OCI-LY1 (cell line): ENCODE measurements at regions not wholly inside any gene's neighbourhood (a gene's known extent, or its start where the extent isn't known, plus 50 kb on each side); places are given as distances from the start of the nearest gene placed in this dataset.

Experiments
- H2AFZ ChIP-seq: fragments of 200-600 bp; sonication (generic), shearing (Covaris generic); 2 replicates; pipeline ENCODE4 v1.6.0; 2014; ENCODE audit warnings: antibody characterized with exemption, mild to moderate bottlenecking, low read length
- H3F3A ChIP-seq: fragments of 200-600 bp; sonication (generic), shearing (Covaris generic); 2 replicates; pipeline ENCODE4 v1.6.0; 2014; ENCODE audit warnings: mild to moderate bottlenecking, antibody characterized with exemption, low read length, moderate library complexity; ENCODE audit not compliant: insufficient read depth
- H3K27ac ChIP-seq: fragments of 200-600 bp; sonication (generic); 2 replicates; pipeline ENCODE4 v1.5.1; 2014; ENCODE audit warnings: low read length, mixed run types, mild to moderate bottlenecking, low read depth; ENCODE audit not compliant: poor library complexity, severe bottlenecking
- H3K27me3 ChIP-seq: fragments of 200-600 bp; sonication (generic); 2 replicates; pipeline ENCODE4 v1.6.0; 2014; ENCODE audit warnings: antibody characterized with exemption, mild to moderate bottlenecking, low read length, moderate library complexity; ENCODE audit not compliant: insufficient read depth
- H3K36me3 ChIP-seq: fragments of 200-600 bp; sonication (generic); 2 replicates; pipeline ENCODE4 v1.6.1; 2014; ENCODE audit warnings: mild to moderate bottlenecking, antibody characterized with exemption, low read length, moderate library complexity, mixed read lengths; ENCODE audit not compliant: insufficient read depth
- H3K4me1 ChIP-seq: fragments of 200-600 bp; sonication (generic); 2 replicates; pipeline ENCODE4 v1.5.1; 2014; ENCODE audit warnings: mild to moderate bottlenecking, low read length, moderate library complexity; ENCODE audit not compliant: insufficient read depth, severe bottlenecking
- H3K4me2 ChIP-seq: fragments of 200-600 bp; sonication (generic), shearing (Covaris generic); 2 replicates; pipeline ENCODE4 v1.6.1; 2014; ENCODE audit warnings: low read length
- H3K4me3 ChIP-seq: fragments of 200-600 bp; sonication (generic); 2 replicates; pipeline ENCODE4 v1.5.1; 2014; ENCODE audit warnings: low read length, low read depth, mild to moderate bottlenecking, mixed read lengths; ENCODE audit not compliant: poor library complexity, severe bottlenecking
- H3K79me2 ChIP-seq: fragments of 200-600 bp; shearing (Covaris generic); 2 replicates; pipeline ENCODE4 v1.6.1; 2016; ENCODE audit warnings: mixed run types, low read length, mixed read lengths; ENCODE audit not compliant: insufficient read depth
- H3K9ac ChIP-seq: fragments of 200-600 bp; sonication (generic), shearing (Covaris generic); 2 replicates; pipeline ENCODE4 v1.6.1; 2014; ENCODE audit warnings: mild to moderate bottlenecking, low read length, mixed read lengths
- H3K9me2 ChIP-seq: fragments of 200-600 bp; sonication (generic), shearing (Covaris generic); 2 replicates; pipeline ENCODE4 v1.6.1; 2014; ENCODE audit warnings: low read depth, mild to moderate bottlenecking, low read length, mixed read lengths
- H3K9me3 ChIP-seq: fragments of 200-600 bp; shearing (Covaris generic); 2 replicates; pipeline ENCODE4 v1.6.1; 2014; ENCODE audit warnings: low read length, mixed read lengths
- H4K20me1 ChIP-seq: fragments of 200-600 bp; sonication (generic), shearing (Covaris generic); 2 replicates; pipeline ENCODE4 v1.6.0; 2016; ENCODE audit warnings: mild to moderate bottlenecking, low read length; ENCODE audit not compliant: insufficient read depth
- CTCF ChIP-seq: fragments of 200-600 bp; sonication (generic), shearing (Covaris generic); IDR thresholded peaks from 2 replicates; pipeline ENCODE4 v1.5.1; 2017; ENCODE audit warnings: mild to moderate bottlenecking, antibody characterized with exemption, low read length, moderate library complexity, mixed read lengths
- EZH2 ChIP-seq: fragments of 200-600 bp; sonication (generic), shearing (Covaris generic); IDR thresholded peaks from 2 replicates; pipeline ENCODE4 v1.8.0; 2017; ENCODE audit warnings: borderline replicate concordance, mixed run types, mild to moderate bottlenecking, antibody characterized with exemption, low read length, moderate library complexity, mixed read lengths

GRCh38 chr11:90564531-90564930 is 341.7 kb upstream of the CHORDC1 start:
- no peak overlapping the region for H3K4me3 ChIP-seq
- H3F3A ChIP-seq, result no peaks in the 10 kb centered on the region
- no peak overlapping the region for H3K9ac ChIP-seq
- TF ChIP-seq CTCF (no peak), EZH2 (no peak)
- no peaks in the 10 kb centered on the region for H3K9me2 ChIP-seq
- no peak overlapping the region for H3K27ac ChIP-seq
- H3K4me1 ChIP-seq, result no peaks in the 10 kb centered on the region
- H2AFZ ChIP-seq, result no peak overlapping the region
- no peaks in the 10 kb centered on the region for H3K9me3 ChIP-seq
- H4K20me1 ChIP-seq, result no peaks in the 10 kb centered on the region
- no peaks in the 10 kb centered on the region for H3K27me3 ChIP-seq
- H3K4me2 ChIP-seq, result no peak overlapping the region
- H3K36me3 ChIP-seq, result no peaks in the 10 kb centered on the region
- no peaks in the 10 kb centered on the region for H3K79me2 ChIP-seq

- Histone ChIP-seq H3K36me3 (no peaks in the 10 kb centered on the region), H3K4me2 (no peak overlapping the region), H2AFZ (no peak overlapping the region), H3F3A (no peaks in the 10 kb centered on the region), H3K4me1 (no peaks in the 10 kb centered on the region), H3K9me2 (no peaks in the 10 kb centered on the region), H3K9ac (no peak overlapping the region), H3K27me3 (no peaks in the 10 kb centered on the region), H3K4me3 (no peak overlapping the region), H3K9me3 (no peaks in the 10 kb centered on the region), H3K27ac (no peak overlapping the region), H4K20me1 (no peaks in the 10 kb centered on the region), H3K79me2 (no peaks in the 10 kb centered on the region)
- no peak for TF ChIP-seq CTCF
- TF ChIP-seq EZH2, result no peak
These were observed 335.5 kb upstream of the CHORDC1 start for GRCh38 chr11:90558328-90558865.

GRCh38 chr11:90556606-90557005 is 333.8 kb upstream of the CHORDC1 start:
- Histone ChIP-seq H3K4me2 (no peak overlapping the region), H3K27ac (no peak overlapping the region), H3K9ac (no peak overlapping the region), H3K9me2 (no peaks in the 10 kb centered on the region), H3K4me1 (no peaks in the 10 kb centered on the region), H3F3A (no peaks in the 10 kb centered on the region), H3K79me2 (no peaks in the 10 kb centered on the region), H2AFZ (no peak overlapping the region), H3K4me3 (no peak overlapping the region), H4K20me1 (no peaks in the 10 kb centered on the region), H3K27me3 (no peaks in the 10 kb centered on the region), H3K9me3 (no peaks in the 10 kb centered on the region), H3K36me3 (no peaks in the 10 kb centered on the region)
- TF ChIP-seq CTCF, result no peak
- TF ChIP-seq EZH2, result no peak
